ENCODE measurements at regions not wholly inside any gene's neighbourhood (a gene's known extent, or its start where the extent isn't known, plus 50 kb on each side); places are given as distances from the start of the nearest gene placed in this dataset.

GRCh38 chr2:234423884-234424283, 73.0 kb downstream of the ARL4C start:
- H3K9me3 ChIP-seq (ENCODE audit: control insufficient read depth, insufficient read depth, low read length) = no peaks in the 10 kb centered on the region
- no peak overlapping the region for H3K4me3 ChIP-seq (ENCODE audit: low read depth, low read length)
- H3K27ac ChIP-seq (ENCODE audit: low read depth, low read length) = no peak overlapping the region
- no peak overlapping the region for H3K9ac ChIP-seq (ENCODE audit: low read depth, low read length)
- peaks cover 24% of the 10 kb centered on the region for H3K27me3 ChIP-seq (ENCODE audit: control insufficient read depth, insufficient read depth, low read length)
- H3K4me1 ChIP-seq (ENCODE audit: control insufficient read depth, insufficient read depth, low read length) = peaks cover 21% of the 10 kb centered on the region
- H3K36me3 ChIP-seq (ENCODE audit: control insufficient read depth, insufficient read depth, low read length) = no peaks in the 10 kb centered on the region

GRCh38 chr2:234422981-234423431, 73.9 kb downstream of the ARL4C start:
- H3K4me1 ChIP-seq (ENCODE audit: control insufficient read depth, insufficient read depth, low read length) = peaks cover 18% of the 10 kb centered on the region
- no peak overlapping the region for H3K4me3 ChIP-seq (ENCODE audit: low read depth, low read length)
- peaks cover 17% of the 10 kb centered on the region for H3K27me3 ChIP-seq (ENCODE audit: control insufficient read depth, insufficient read depth, low read length)
- no peak overlapping the region for H3K9ac ChIP-seq (ENCODE audit: low read depth, low read length)
- no peak overlapping the region for H3K27ac ChIP-seq (ENCODE audit: low read depth, low read length)
- no peaks in the 10 kb centered on the region for H3K36me3 ChIP-seq (ENCODE audit: control insufficient read depth, insufficient read depth, low read length)
- H3K9me3 ChIP-seq (ENCODE audit: control insufficient read depth, insufficient read depth, low read length) = no peaks in the 10 kb centered on the region

DNA sequence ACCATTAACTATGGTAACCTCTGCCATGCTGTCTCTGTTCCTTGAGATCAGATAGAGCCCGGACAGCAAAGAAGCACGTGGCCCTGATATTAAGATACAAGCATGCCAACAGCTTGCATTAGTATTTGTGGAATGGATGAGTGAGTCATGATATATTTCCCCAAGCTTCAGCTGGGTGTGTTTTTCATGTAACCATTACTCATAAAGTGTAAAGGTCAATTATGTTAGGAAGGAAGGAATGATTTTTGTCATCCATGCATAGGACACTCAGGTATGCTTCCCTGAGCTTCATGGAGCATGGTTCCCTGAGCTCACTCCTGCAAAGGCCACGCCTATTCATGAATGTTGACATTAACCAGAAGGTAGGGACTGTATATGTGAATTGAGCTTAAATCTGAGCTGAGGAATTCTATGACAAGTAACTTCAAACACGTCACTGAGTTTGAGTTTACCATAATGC, 74.6 kb downstream of the ARL4C start:
- H3K4me3 ChIP-seq (ENCODE audit: low read depth, low read length) = no peak overlapping the region
- peaks cover 17% of the 10 kb centered on the region for H3K27me3 ChIP-seq (ENCODE audit: control insufficient read depth, insufficient read depth, low read length)
- H3K36me3 ChIP-seq (ENCODE audit: control insufficient read depth, insufficient read depth, low read length) = no peaks in the 10 kb centered on the region
- H3K9me3 ChIP-seq (ENCODE audit: control insufficient read depth, insufficient read depth, low read length) = no peaks in the 10 kb centered on the region
- no peak overlapping the region for H3K9ac ChIP-seq (ENCODE audit: low read depth, low read length)
- H3K27ac ChIP-seq (ENCODE audit: low read depth, low read length) = no peak overlapping the region
- peaks cover 12% of the 10 kb centered on the region for H3K4me1 ChIP-seq (ENCODE audit: control insufficient read depth, insufficient read depth, low read length)

DNA sequence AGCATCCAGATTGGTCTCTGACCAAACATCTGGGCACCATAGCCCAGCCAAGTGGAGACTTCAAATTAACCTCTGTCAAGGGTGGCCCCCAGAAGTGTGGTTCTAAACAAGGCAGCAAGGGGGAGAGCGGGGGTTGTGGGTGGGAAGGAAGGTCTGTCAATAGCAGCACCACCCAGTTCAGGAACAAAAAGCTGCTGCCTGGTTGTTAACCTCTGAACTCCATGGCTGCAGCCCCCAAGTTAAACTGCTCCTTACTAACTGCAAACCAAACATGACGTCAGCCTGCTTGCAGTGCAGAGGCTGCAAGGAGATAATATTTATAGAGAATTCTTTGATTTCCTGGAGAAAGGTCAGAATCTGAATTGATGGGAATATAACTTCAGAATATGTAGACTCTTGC, 76.5 kb downstream of the ARL4C start:
- no peaks in the 10 kb centered on the region for H3K9me3 ChIP-seq (ENCODE audit: control insufficient read depth, insufficient read depth, low read length)
- H3K36me3 ChIP-seq (ENCODE audit: control insufficient read depth, insufficient read depth, low read length) = no peaks in the 10 kb centered on the region
- no peak overlapping the region for H3K9ac ChIP-seq (ENCODE audit: low read depth, low read length)

GRCh38 chr2:234419726-234420125, 77.2 kb downstream of the ARL4C start:
- Histone ChIP-seq H3K36me3 (ENCODE audit: control insufficient read depth, insufficient read depth, low read length) (no peaks in the 10 kb centered on the region), H3K9ac (ENCODE audit: low read depth, low read length) (no peak overlapping the region), H3K9me3 (ENCODE audit: control insufficient read depth, insufficient read depth, low read length) (no peaks in the 10 kb centered on the region), H3K4me3 (ENCODE audit: low read depth, low read length) (no peak overlapping the region), H3K4me1 (ENCODE audit: control insufficient read depth, insufficient read depth, low read length) (no peaks in the 10 kb centered on the region), H3K27me3 (ENCODE audit: control insufficient read depth, insufficient read depth, low read length) (no peaks in the 10 kb centered on the region), H3K27ac (ENCODE audit: low read depth, low read length) (no peak overlapping the region)

More for the DNA sequence above, 76.5 kb downstream of the ARL4C start:
- H3K4me1 ChIP-seq (ENCODE audit: control insufficient read depth, insufficient read depth, low read length) = no peaks in the 10 kb centered on the region
- H3K27ac ChIP-seq (ENCODE audit: low read depth, low read length) = no peak overlapping the region
- peaks cover under 1% of the 10 kb centered on the region for H3K27me3 ChIP-seq (ENCODE audit: control insufficient read depth, insufficient read depth, low read length)
- H3K4me3 ChIP-seq (ENCODE audit: low read depth, low read length) = no peak overlapping the region

DNA sequence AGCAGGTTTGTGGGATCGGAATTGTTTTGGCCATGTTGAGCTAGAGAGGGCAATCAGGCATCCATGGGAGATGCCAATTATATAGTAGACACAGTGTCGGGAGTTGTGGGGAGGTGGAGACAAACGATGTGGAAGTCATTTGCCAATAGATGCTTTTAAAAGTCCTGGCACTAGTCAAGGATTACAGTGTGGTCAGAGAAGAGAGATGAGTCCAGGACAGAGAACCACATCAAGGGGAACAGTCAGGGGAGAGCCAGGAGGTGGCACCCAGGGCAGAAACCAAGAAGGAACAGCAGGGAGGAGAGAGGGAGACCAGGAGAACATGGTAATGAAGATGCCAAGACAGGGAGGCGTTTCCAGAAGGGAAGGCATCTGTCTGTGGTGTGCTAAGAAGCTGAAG, 81.2 kb downstream of the ARL4C start:
- no peak overlapping the region for H3K9ac ChIP-seq (ENCODE audit: low read depth, low read length)
- H3K9me3 ChIP-seq (ENCODE audit: control insufficient read depth, insufficient read depth, low read length) = no peaks in the 10 kb centered on the region

DNA sequence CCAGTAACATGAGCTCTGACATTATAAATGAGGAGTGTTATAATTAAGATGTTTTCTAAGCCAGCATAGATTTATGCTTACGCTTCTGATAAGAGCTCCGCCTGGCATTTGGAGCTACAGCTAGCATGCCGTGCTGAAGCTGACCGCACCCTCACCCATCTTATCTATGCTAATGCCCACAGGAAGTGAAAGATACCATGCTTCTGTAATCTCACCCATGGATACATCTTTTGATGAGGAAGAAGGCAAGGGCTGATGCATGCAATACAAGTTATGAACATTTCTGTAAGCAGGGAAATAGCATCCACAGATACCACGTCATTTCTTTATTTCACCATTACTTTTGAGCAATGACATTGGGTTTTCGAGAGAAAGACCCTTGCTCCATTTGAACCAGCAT, 82.3 kb downstream of the ARL4C start:
- no peaks in the 10 kb centered on the region for H3K36me3 ChIP-seq (ENCODE audit: control insufficient read depth, insufficient read depth, low read length)
- H3K27ac ChIP-seq (ENCODE audit: low read depth, low read length) = no peak overlapping the region
- no peak overlapping the region for H3K4me3 ChIP-seq (ENCODE audit: low read depth, low read length)
- no peak overlapping the region for H3K9ac ChIP-seq (ENCODE audit: low read depth, low read length)
- no peaks in the 10 kb centered on the region for H3K4me1 ChIP-seq (ENCODE audit: control insufficient read depth, insufficient read depth, low read length)
- no peaks in the 10 kb centered on the region for H3K9me3 ChIP-seq (ENCODE audit: control insufficient read depth, insufficient read depth, low read length)
- no peaks in the 10 kb centered on the region for H3K27me3 ChIP-seq (ENCODE audit: control insufficient read depth, insufficient read depth, low read length)

More for the DNA sequence above, 81.2 kb downstream of the ARL4C start:
- H3K27ac ChIP-seq (ENCODE audit: low read depth, low read length) = no peak overlapping the region
- no peak overlapping the region for H3K4me3 ChIP-seq (ENCODE audit: low read depth, low read length)
- H3K27me3 ChIP-seq (ENCODE audit: control insufficient read depth, insufficient read depth, low read length) = no peaks in the 10 kb centered on the region
- no peaks in the 10 kb centered on the region for H3K4me1 ChIP-seq (ENCODE audit: control insufficient read depth, insufficient read depth, low read length)
- no peaks in the 10 kb centered on the region for H3K36me3 ChIP-seq (ENCODE audit: control insufficient read depth, insufficient read depth, low read length)

- no peak overlapping the region for H3K9ac ChIP-seq (ENCODE audit: low read depth, low read length)
- no peak overlapping the region for H3K4me3 ChIP-seq (ENCODE audit: low read depth, low read length)
- H3K9me3 ChIP-seq (ENCODE audit: control insufficient read depth, insufficient read depth, low read length) = no peaks in the 10 kb centered on the region
- H3K4me1 ChIP-seq (ENCODE audit: control insufficient read depth, insufficient read depth, low read length) = no peaks in the 10 kb centered on the region
- H3K27ac ChIP-seq (ENCODE audit: low read depth, low read length) = no peak overlapping the region
- no peaks in the 10 kb centered on the region for H3K36me3 ChIP-seq (ENCODE audit: control insufficient read depth, insufficient read depth, low read length)
- no peaks in the 10 kb centered on the region for H3K27me3 ChIP-seq (ENCODE audit: control insufficient read depth, insufficient read depth, low read length)
Measured at GRCh38 chr2:234412726-234413125, 84.2 kb downstream of the ARL4C start.

GRCh38 chr2:234411793-234412192, 85.1 kb downstream of the ARL4C start:
- Histone ChIP-seq H3K9me3 (ENCODE audit: control insufficient read depth, insufficient read depth, low read length) (no peaks in the 10 kb centered on the region), H3K4me3 (ENCODE audit: low read depth, low read length) (no peak overlapping the region), H3K36me3 (ENCODE audit: control insufficient read depth, insufficient read depth, low read length) (no peaks in the 10 kb centered on the region), H3K27me3 (ENCODE audit: control insufficient read depth, insufficient read depth, low read length) (no peaks in the 10 kb centered on the region), H3K4me1 (ENCODE audit: control insufficient read depth, insufficient read depth, low read length) (no peaks in the 10 kb centered on the region), H3K9ac (ENCODE audit: low read depth, low read length) (no peak overlapping the region), H3K27ac (ENCODE audit: low read depth, low read length) (no peak overlapping the region)

DNA sequence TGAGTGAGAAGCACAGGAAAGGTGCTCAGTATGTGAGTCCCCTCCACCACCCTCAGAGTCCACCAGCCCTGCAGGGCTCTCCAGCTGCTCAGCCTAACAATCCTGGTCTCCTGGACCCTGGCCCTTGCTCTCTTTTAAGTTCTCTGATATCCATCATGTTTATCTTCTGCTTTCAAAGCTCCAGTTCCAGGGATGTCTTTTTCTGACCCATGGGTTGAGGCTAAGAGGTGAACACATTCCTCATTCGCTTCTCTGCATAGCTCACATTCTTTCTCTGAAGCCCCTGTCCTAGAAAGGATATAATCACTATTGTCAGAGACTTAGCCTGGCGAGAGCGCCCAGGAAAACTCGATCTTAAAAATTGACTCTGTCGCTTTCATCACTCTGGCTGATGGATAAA, 86.4 kb downstream of the ARL4C start:
- H3K27ac ChIP-seq (ENCODE audit: low read depth, low read length) = peak overlapping the region; percentile 63
- H3K27me3 ChIP-seq (ENCODE audit: control insufficient read depth, insufficient read depth, low read length) = no peaks in the 10 kb centered on the region
- H3K9me3 ChIP-seq (ENCODE audit: control insufficient read depth, insufficient read depth, low read length) = no peaks in the 10 kb centered on the region
- H3K4me1 ChIP-seq (ENCODE audit: control insufficient read depth, insufficient read depth, low read length) = no peaks in the 10 kb centered on the region
- no peaks in the 10 kb centered on the region for H3K36me3 ChIP-seq (ENCODE audit: control insufficient read depth, insufficient read depth, low read length)
- H3K4me3 ChIP-seq (ENCODE audit: low read depth, low read length) = no peak overlapping the region
- H3K9ac ChIP-seq (ENCODE audit: low read depth, low read length) = no peak overlapping the region

- no peaks in the 10 kb centered on the region for H3K9me3 ChIP-seq (ENCODE audit: control insufficient read depth, insufficient read depth, low read length)
- H3K4me3 ChIP-seq (ENCODE audit: low read depth, low read length) = no peak overlapping the region
- H3K27ac ChIP-seq (ENCODE audit: low read depth, low read length) = no peak overlapping the region
Measured at GRCh38 chr2:234409590-234409989, 87.3 kb downstream of the ARL4C start.

DNA sequence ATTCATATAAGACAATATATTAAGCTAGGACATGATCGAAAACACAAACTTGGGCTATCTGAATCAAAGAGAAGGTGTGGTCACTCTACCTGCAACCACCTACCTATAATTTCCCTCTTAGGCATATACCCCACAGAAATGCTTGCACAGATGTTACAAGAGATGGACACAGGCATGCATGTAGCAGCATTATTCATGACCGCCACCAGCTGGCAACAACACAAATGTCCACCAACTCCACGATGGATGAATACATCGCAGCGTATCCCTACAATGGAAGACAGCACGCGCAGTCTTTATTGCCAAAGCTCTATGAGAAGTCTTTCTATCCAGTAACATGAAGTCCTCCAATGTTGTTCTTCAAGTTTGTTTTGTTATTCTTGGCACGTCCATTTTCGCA, 90.8 kb downstream of the ARL4C start:
- Histone ChIP-seq H3K9me3 (ENCODE audit: control insufficient read depth, insufficient read depth, low read length) (no peaks in the 10 kb centered on the region), H3K36me3 (ENCODE audit: control insufficient read depth, insufficient read depth, low read length) (no peaks in the 10 kb centered on the region), H3K4me1 (ENCODE audit: control insufficient read depth, insufficient read depth, low read length) (no peaks in the 10 kb centered on the region), H3K27ac (ENCODE audit: low read depth, low read length) (no peak overlapping the region), H3K27me3 (ENCODE audit: control insufficient read depth, insufficient read depth, low read length) (no peaks in the 10 kb centered on the region), H3K4me3 (ENCODE audit: low read depth, low read length) (no peak overlapping the region), H3K9ac (ENCODE audit: low read depth, low read length) (no peak overlapping the region)

More at GRCh38 chr2:234409590-234409989, 87.3 kb downstream of the ARL4C start:
- H3K36me3 ChIP-seq (ENCODE audit: control insufficient read depth, insufficient read depth, low read length) = no peaks in the 10 kb centered on the region
- no peaks in the 10 kb centered on the region for H3K27me3 ChIP-seq (ENCODE audit: control insufficient read depth, insufficient read depth, low read length)
- H3K9ac ChIP-seq (ENCODE audit: low read depth, low read length) = no peak overlapping the region
- H3K4me1 ChIP-seq (ENCODE audit: control insufficient read depth, insufficient read depth, low read length) = no peaks in the 10 kb centered on the region
